ENCODE measurements at regions not wholly inside any gene's neighbourhood (a gene's known extent, or its start where the extent isn't known, plus 50 kb on each side); places are given as distances from the start of the nearest gene placed in this dataset.

DNA sequence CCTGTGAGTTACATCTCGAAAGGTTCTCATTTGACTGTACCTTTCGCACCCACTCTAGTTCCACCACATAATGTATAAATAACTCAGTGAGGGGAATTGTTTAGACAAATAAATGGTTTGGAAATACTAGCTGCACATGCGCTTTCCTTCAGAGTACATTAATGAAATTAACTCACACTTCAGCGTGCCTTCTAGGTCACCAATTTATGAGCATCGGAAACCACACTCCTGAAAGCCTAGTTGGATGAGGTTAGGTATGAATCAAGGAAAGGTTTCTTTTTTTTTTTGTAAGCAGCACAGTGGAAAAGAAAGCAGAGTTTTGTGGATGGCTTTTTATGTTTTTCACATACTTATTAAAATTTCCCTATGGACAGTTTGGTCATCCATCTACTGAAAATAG is 247.8 kb upstream of the TCF21 start:
- TF ChIP-seq POLR2AphosphoS5 (IDR thresholded peaks at IDR 0.05) (no peak), POLR2A (IDR thresholded peaks at IDR 0.05) (no peak)
- TF ChIP-seq, protein P1, sequence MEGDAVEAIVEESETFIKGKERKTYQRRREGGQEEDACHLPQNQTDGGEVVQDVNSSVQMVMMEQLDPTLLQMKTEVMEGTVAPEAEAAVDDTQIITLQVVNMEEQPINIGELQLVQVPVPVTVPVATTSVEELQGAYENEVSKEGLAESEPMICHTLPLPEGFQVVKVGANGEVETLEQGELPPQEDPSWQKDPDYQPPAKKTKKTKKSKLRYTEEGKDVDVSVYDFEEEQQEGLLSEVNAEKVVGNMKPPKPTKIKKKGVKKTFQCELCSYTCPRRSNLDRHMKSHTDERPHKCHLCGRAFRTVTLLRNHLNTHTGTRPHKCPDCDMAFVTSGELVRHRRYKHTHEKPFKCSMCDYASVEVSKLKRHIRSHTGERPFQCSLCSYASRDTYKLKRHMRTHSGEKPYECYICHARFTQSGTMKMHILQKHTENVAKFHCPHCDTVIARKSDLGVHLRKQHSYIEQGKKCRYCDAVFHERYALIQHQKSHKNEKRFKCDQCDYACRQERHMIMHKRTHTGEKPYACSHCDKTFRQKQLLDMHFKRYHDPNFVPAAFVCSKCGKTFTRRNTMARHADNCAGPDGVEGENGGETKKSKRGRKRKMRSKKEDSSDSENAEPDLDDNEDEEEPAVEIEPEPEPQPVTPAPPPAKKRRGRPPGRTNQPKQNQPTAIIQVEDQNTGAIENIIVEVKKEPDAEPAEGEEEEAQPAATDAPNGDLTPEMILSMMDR (IDR thresholded peaks at IDR 0.05), result no peak

Measured in gastroesophageal sphincter (tissue), 3 donors.